ENCODE measurements at regions not wholly inside any gene's neighbourhood (a gene's known extent, or its start where the extent isn't known, plus 50 kb on each side); places are given as distances from the start of the nearest gene placed in this dataset.
"Not testable (repeated sequence)": the region's sequence is repeated elsewhere in the genome, so short reads cannot be mapped to it uniquely, and the experiment has no call there.

- no peak for DNase-seq (ENCODE audit: low spot score)
Observed at GRCh38 chr1:177891809-177892208, 78.0 kb downstream of the SEC16B start.

GRCh38 chr1:177890479-177890878 is 79.4 kb downstream of the SEC16B start:
- no peak for DNase-seq (ENCODE audit: low spot score)

GRCh38 chr1:177884479-177885021 is 85.3 kb downstream of the SEC16B start:
- DNase-seq (ENCODE audit: low spot score) = no peak

- no peak for DNase-seq (ENCODE audit: low spot score)
Observed at GRCh38 chr1:177883581-177883980, 86.3 kb downstream of the SEC16B start.

- DNase-seq (ENCODE audit: low spot score) = no peak
Observed at GRCh38 chr1:177880339-177880891, 89.4 kb downstream of the SEC16B start.

GRCh38 chr1:177877086-177877485 is 92.8 kb downstream of the SEC16B start:
- no peak for DNase-seq (ENCODE audit: low spot score)

GRCh38 chr1:177873238-177873637 is 96.6 kb downstream of the SEC16B start:
- no peak for DNase-seq (ENCODE audit: low spot score)

GRCh38 chr1:177872308-177872900 is 97.5 kb downstream of the SEC16B start:
- no peak for DNase-seq (ENCODE audit: low spot score)

- DNase-seq (ENCODE audit: low spot score) = no peak
Observed at GRCh38 chr1:177871613-177872307, 98.1 kb downstream of the SEC16B start.

GRCh38 chr1:177869586-177869985 is 100.3 kb downstream of the SEC16B start:
- DNase-seq (ENCODE audit: low spot score) = no peak

- not testable (repeated sequence) for DNase-seq (ENCODE audit: low spot score)
Observed at GRCh38 chr1:177869011-177869410, 100.8 kb downstream of the SEC16B start.

GRCh38 chr1:177865807-177866206 is 104.1 kb downstream of the SEC16B start:
- no peak for DNase-seq (ENCODE audit: low spot score)

- no peak for DNase-seq (ENCODE audit: low spot score)
Observed at GRCh38 chr1:177864538-177865305, 105.1 kb downstream of the SEC16B start.

- DNase-seq (ENCODE audit: low spot score) = no peak
Observed at GRCh38 chr1:177863796-177864195, 106.1 kb downstream of the SEC16B start.

GRCh38 chr1:177862916-177863315 is 106.9 kb downstream of the SEC16B start:
- DNase-seq (ENCODE audit: low spot score) = no peak

- no peak for DNase-seq (ENCODE audit: low spot score)
Observed at GRCh38 chr1:177859572-177859971, 110.3 kb downstream of the SEC16B start.

- DNase-seq (ENCODE audit: low spot score) = no peak
Observed at GRCh38 chr1:177858332-177858821, 111.5 kb downstream of the SEC16B start.

GRCh38 chr1:177857285-177857684 is 112.6 kb downstream of the SEC16B start:
- peak; percentile 43 for DNase-seq (ENCODE audit: low spot score)

GRCh38 chr1:177854951-177855350 is 114.9 kb downstream of the SEC16B start:
- no peak for DNase-seq (ENCODE audit: low spot score)

- DNase-seq (ENCODE audit: low spot score) = no peak
Observed at GRCh38 chr1:177849579-177850290, 120.1 kb downstream of the SEC16B start.

GRCh38 chr1:177849130-177849529 is 120.7 kb downstream of the SEC16B start:
- no peak for DNase-seq (ENCODE audit: low spot score)

- DNase-seq (ENCODE audit: low spot score) = no peak
Observed at GRCh38 chr1:177848577-177848976, 121.3 kb downstream of the SEC16B start.

Measured in D341Med (cell line).